ENCODE measurements at regions not wholly inside any gene's neighbourhood (a gene's known extent, or its start where the extent isn't known, plus 50 kb on each side); places are given as distances from the start of the nearest gene placed in this dataset.

GRCh38 chr12:11577658-11578260 lies 71.7 kb upstream of the ETV6 start:
- intact Hi-C loops (cut with DNase I; ENCODE audit: low total_unique reads): no loop called here
- H3K27ac ChIP-seq: peak overlapping the region in 1 of 2 donors; percentile 70
- no peak for TF ChIP-seq CTCF (IDR thresholded peaks at IDR 0.05)

GRCh38 chr12:11578461-11578993 lies 70.9 kb upstream of the ETV6 start:
- Histone ChIP-seq H3K9me3 (no peaks in the 10 kb centered on the region), H3K36me3 (no peaks in the 10 kb centered on the region), H3K27ac (peak overlapping the region; percentile 70 to 73), H3K27me3 (no peaks in the 10 kb centered on the region), H3K4me1 (peaks cover 0 to 49% (median 30%) of the 10 kb centered on the region in 4 donors), H3K4me3 (no peak overlapping the region)
- intact Hi-C loops (cut with DNase I; ENCODE audit: low total_unique reads): no loop called here
- TF ChIP-seq CTCF (IDR thresholded peaks at IDR 0.05): no peak
- DNase-seq: no peak

More at GRCh38 chr12:11577658-11578260, 71.7 kb upstream of the ETV6 start:
- H3K36me3 ChIP-seq: no peaks in the 10 kb centered on the region
- peaks cover 0 to 49% (median 30%) of the 10 kb centered on the region in 4 donors for H3K4me1 ChIP-seq
- no peaks in the 10 kb centered on the region for H3K9me3 ChIP-seq
- no peak for DNase-seq
- no peak overlapping the region for H3K4me3 ChIP-seq
- H3K27me3 ChIP-seq: no peaks in the 10 kb centered on the region

- no peak for TF ChIP-seq CTCF (IDR thresholded peaks at IDR 0.05)
- DNase-seq: peak; percentile 42 to 78
Observed at GRCh38 chr12:11580125-11580751, 69.2 kb upstream of the ETV6 start.

GRCh38 chr12:11581179-11581755 lies 68.2 kb upstream of the ETV6 start:
- H3K4me3 ChIP-seq: no peak overlapping the region
- peak overlapping the region; percentile 70 to 73 for H3K27ac ChIP-seq
- peak; percentile 60 to 67 for DNase-seq
- H3K4me1 ChIP-seq: peaks cover 0 to 49% (median 30%) of the 10 kb centered on the region in 4 donors
- TF ChIP-seq CTCF (IDR thresholded peaks at IDR 0.05): peak; percentile 53 to 73
- H3K9me3 ChIP-seq: no peaks in the 10 kb centered on the region
- intact Hi-C loops (cut with DNase I; ENCODE audit: low total_unique reads): no loop called here
- H3K27me3 ChIP-seq: no peaks in the 10 kb centered on the region
- H3K36me3 ChIP-seq: no peaks in the 10 kb centered on the region

More at GRCh38 chr12:11580125-11580751, 69.2 kb upstream of the ETV6 start:
- intact Hi-C loops (cut with DNase I; ENCODE audit: low total_unique reads): no loop called here
- H3K4me3 ChIP-seq: no peak overlapping the region
- no peaks in the 10 kb centered on the region for H3K9me3 ChIP-seq
- H3K27me3 ChIP-seq: no peaks in the 10 kb centered on the region
- peak overlapping the region; percentile 70 to 73 for H3K27ac ChIP-seq
- peaks cover 0 to 49% (median 30%) of the 10 kb centered on the region in 4 donors for H3K4me1 ChIP-seq
- no peaks in the 10 kb centered on the region for H3K36me3 ChIP-seq

GRCh38 chr12:11584221-11584855 lies 65.1 kb upstream of the ETV6 start:
- Histone ChIP-seq H3K4me3 (no peak overlapping the region), H3K36me3 (no peaks in the 10 kb centered on the region), H3K27me3 (no peaks in the 10 kb centered on the region), H3K9me3 (no peaks in the 10 kb centered on the region), H3K27ac (no peak overlapping the region), H3K4me1 (peaks cover 0 to 21% (median 16%) of the 10 kb centered on the region in 4 donors)
- intact Hi-C loops (cut with DNase I; ENCODE audit: low total_unique reads): no loop called here
- DNase-seq: no peak
- TF ChIP-seq CTCF (IDR thresholded peaks at IDR 0.05): no peak

All from tibial artery (tissue), 4 donors.